ENCODE measurements at regions not wholly inside any gene's neighbourhood (a gene's known extent, or its start where the extent isn't known, plus 50 kb on each side); places are given as distances from the start of the nearest gene placed in this dataset.
A peak's percentile ranks its signal among the peaks of the same experiment; 100 is the strongest.

GRCh38 chr6:53744321-53744720, 50.5 kb upstream of the LRRC1 start:
- no peak overlapping the region for H3K4me3 Mint-ChIP-seq
- ChIA-PET POLR2A (no interaction called here), CTCF (interaction anchor here (0.6 to 2.2 kb wide), 4 partner anchors 9 to 30 kb away, joined by 3 to 14 read pairs (median 4); no protein-coding TSS in a partner anchor)
- H3K36me3 Mint-ChIP-seq (ENCODE audit: low read depth), result no peaks in the 10 kb centered on the region
- no peak for DNase-seq
- no peak for ATAC-seq
- H3K27me3 Mint-ChIP-seq (ENCODE audit: low read depth), result no peaks in the 10 kb centered on the region
- peaks cover 13% of the 10 kb centered on the region for H3K4me1 Mint-ChIP-seq (ENCODE audit: low read depth)
- H3K27ac Mint-ChIP-seq, result no peak overlapping the region
- no peaks in the 10 kb centered on the region for H3K9me3 Mint-ChIP-seq (ENCODE audit: insufficient read depth)

DNA sequence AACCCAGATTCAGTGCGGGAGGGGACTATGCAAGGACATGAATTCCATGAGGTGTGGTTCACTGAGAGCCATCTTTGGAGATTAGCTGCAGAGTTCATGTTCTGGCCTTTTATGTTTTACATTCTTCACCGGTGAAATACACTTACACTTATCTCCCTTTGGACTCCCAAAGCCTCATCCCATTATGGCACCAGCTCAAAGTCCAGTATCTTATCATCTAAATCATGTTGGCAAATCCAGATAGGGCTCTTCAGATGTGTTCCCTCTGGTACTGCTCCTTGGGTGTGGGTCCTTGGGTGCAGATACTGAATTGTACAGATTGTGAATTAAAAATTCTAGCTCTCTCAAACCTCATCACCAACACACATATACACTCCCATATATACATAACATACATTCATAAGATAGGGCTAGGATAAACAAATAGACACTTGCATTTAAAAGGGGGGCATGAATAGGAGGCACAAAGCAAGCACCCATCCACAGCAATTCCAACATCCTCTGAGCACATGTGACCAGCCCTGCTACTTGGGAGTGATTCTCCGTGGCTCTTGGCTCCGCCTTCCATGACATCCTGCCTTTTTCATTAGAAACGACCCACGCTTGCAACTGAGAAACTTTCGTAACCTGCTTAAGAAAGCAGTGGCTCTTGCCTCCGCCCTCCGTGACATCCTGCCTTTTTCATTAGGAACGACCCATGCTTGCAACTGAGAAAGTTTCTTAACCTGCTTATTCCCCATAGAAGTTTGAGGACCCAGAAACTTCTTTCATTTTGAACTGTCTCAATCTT, 53.6 kb upstream of the LRRC1 start:
- Mint-ChIP-seq H3K27ac (peak overlapping the region; percentile 75), H3K9me3 (ENCODE audit: insufficient read depth) (no peaks in the 10 kb centered on the region), H3K36me3 (ENCODE audit: low read depth) (no peaks in the 10 kb centered on the region), H3K4me1 (ENCODE audit: low read depth) (peaks cover 23% of the 10 kb centered on the region), H3K27me3 (ENCODE audit: low read depth) (no peaks in the 10 kb centered on the region), H3K4me3 (peak overlapping the region; percentile 56)
- DNase-seq (peak; percentile 42), ATAC-seq (peak; percentile 86)
- POLR2A ChIA-PET, result interaction anchor here (1.0 kb wide), 1 partner anchor 54 kb away, joined by 4 read pairs; the partner anchor contains the start of gene LRRC1
- CTCF ChIA-PET, result interaction anchor here (1.0 to 2.5 kb wide), 5 partner anchors 12 to 255 kb away, joined by 3 to 20 read pairs (median 7); partner anchors contain the start of gene LRRC1

GRCh38 chr6:53737746-53738145, 57.1 kb upstream of the LRRC1 start:
- DNase-seq, result no peak
- ChIA-PET POLR2A (no interaction called here), CTCF (interaction anchor here (2.1 to 5.3 kb wide), 3 partner anchors 10 to 19 kb away, joined by 17 to 48 read pairs (median 41); no protein-coding TSS in a partner anchor)
- no peak for ATAC-seq
- Mint-ChIP-seq H3K9me3 (ENCODE audit: insufficient read depth) (peaks cover 14% of the 10 kb centered on the region), H3K36me3 (ENCODE audit: low read depth) (peaks cover 11% of the 10 kb centered on the region), H3K27me3 (ENCODE audit: low read depth) (no peaks in the 10 kb centered on the region), H3K27ac (no peak overlapping the region), H3K4me1 (ENCODE audit: low read depth) (peaks cover 54% of the 10 kb centered on the region), H3K4me3 (no peak overlapping the region)

- Mint-ChIP-seq H3K4me1 (ENCODE audit: low read depth) (peaks cover 58% of the 10 kb centered on the region), H3K27ac (peak overlapping the region; percentile 79), H3K4me3 (peak overlapping the region; percentile 43), H3K36me3 (ENCODE audit: low read depth) (peaks cover 13% of the 10 kb centered on the region), H3K27me3 (ENCODE audit: low read depth) (no peaks in the 10 kb centered on the region), H3K9me3 (ENCODE audit: insufficient read depth) (peaks cover 14% of the 10 kb centered on the region)
- DNase-seq (peak; percentile 74), ATAC-seq (peak; percentile 90)
- POLR2A ChIA-PET, result no interaction called here
- CTCF ChIA-PET, result interaction anchor here (0.8 to 5.3 kb wide), 7 partner anchors 8 to 220 kb away, joined by 3 to 48 read pairs (median 11); partner anchors contain the start of gene LRRC1
These were observed 58.9 kb upstream of the LRRC1 start for GRCh38 chr6:53735896-53736295.

DNA sequence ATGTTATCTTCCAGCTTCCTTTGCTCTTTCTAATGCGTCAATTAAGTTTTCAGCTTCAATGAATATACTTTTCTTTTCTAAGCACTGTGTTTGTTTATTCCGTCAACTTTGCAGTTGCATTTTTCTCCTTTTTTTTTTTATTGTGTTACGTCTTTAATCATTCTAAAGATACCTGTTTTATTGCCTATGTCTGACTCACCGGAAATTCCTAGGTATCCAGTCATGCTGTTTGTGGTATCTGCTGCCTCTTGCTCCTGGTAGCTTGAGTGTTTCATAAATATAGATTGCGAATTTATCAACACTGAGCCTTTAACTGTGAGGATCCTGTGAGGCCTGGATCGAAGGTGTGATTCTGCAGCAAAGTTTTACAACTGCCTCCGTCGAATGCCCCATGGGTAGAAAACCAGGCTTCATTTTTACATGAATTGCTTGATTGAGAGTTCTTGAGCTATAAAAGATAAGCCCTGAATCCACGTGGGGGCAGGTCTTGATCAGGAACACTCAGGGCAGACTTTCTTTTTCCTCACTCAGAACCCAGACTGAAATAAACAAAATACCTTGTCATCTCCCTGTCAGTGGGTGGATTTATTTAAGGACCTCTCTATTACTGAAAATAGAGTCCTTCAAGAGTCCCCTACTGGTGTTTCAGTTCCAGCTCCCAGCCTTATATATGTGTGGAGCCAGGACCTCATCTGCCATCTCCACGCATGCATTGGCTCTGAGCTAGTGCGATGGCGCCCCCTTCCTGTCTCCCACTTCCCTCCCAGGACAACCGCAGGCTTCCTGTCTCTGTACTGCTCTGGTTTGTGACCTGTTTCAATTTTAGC, 60.1 kb upstream of the LRRC1 start:
- peak; percentile 59 for ATAC-seq
- DNase-seq, result peak; percentile 67
- peak overlapping the region; percentile 58 for H3K27ac Mint-ChIP-seq
- peaks cover 13% of the 10 kb centered on the region for H3K36me3 Mint-ChIP-seq (ENCODE audit: low read depth)
- ChIA-PET CTCF (interaction anchor here (1.0 to 5.3 kb wide), 12 partner anchors 10 to 241 kb away, joined by 3 to 48 read pairs (median 6); partner anchors contain the start of gene LRRC1), POLR2A (interaction anchor here (0.6 kb wide), 1 partner anchor 94 kb away, joined by 3 read pairs; no protein-coding TSS in a partner anchor)
- H3K4me1 Mint-ChIP-seq (ENCODE audit: low read depth), result peaks cover 59% of the 10 kb centered on the region
- peaks cover 14% of the 10 kb centered on the region for H3K9me3 Mint-ChIP-seq (ENCODE audit: insufficient read depth)
- peak overlapping the region; percentile 43 for H3K4me3 Mint-ChIP-seq
- H3K27me3 Mint-ChIP-seq (ENCODE audit: low read depth), result no peaks in the 10 kb centered on the region

DNA sequence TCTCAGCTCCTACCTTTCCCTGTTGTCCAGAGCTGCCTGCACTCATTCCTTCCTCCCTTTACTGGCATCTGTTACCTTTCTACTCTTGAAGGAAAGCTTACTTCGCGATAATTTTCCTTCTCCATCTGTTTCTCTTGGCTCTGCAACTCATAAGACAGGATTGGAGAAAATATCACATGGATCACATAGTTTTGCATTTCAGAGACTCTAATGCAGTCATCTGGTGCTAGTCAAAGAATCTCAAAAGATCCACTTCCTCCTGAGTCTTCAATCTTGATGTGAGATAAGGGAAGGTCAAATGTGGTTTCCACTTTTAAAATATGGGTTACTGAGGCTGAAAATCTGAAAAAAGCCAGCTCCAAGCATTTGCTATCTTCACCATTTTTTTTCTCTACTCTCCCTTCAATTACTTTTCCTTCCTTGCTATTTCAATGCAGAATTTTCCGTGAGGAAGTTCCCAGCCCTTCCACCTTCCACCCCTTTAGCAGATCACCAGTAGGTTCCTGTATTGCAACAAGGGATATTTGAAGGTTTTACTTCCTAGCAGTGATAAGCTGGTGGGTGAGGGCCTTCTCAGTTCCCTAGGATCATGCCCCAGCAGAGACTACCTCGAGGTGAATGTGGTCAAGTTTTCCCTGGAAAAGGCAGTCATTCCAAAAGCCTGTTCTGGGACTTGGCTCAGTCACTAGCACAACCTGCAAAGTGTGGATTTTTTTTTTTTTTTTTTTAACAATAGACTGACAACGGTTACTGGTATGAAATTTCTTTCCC, 62.8 kb upstream of the LRRC1 start:
- CTCF ChIA-PET, result interaction anchor here (0.6 to 9.7 kb wide), 7 partner anchors 10 to 238 kb away, joined by 3 to 174 read pairs (median 3); partner anchors contain the start of gene LRRC1
- peaks cover 63% of the 10 kb centered on the region for H3K4me1 Mint-ChIP-seq (ENCODE audit: low read depth)
- H3K27me3 Mint-ChIP-seq (ENCODE audit: low read depth), result peaks cover 2% of the 10 kb centered on the region
- H3K36me3 Mint-ChIP-seq (ENCODE audit: low read depth), result peaks cover 13% of the 10 kb centered on the region
- ATAC-seq, result no peak
- no peak for DNase-seq
- H3K4me3 Mint-ChIP-seq, result peak overlapping the region; percentile 3
- POLR2A ChIA-PET, result interaction anchor here (0.6 kb wide), 1 partner anchor 20 kb away, joined by 3 read pairs; no protein-coding TSS in a partner anchor
- H3K27ac Mint-ChIP-seq, result peak overlapping the region; percentile 12
- peaks cover 14% of the 10 kb centered on the region for H3K9me3 Mint-ChIP-seq (ENCODE audit: insufficient read depth)

DNA sequence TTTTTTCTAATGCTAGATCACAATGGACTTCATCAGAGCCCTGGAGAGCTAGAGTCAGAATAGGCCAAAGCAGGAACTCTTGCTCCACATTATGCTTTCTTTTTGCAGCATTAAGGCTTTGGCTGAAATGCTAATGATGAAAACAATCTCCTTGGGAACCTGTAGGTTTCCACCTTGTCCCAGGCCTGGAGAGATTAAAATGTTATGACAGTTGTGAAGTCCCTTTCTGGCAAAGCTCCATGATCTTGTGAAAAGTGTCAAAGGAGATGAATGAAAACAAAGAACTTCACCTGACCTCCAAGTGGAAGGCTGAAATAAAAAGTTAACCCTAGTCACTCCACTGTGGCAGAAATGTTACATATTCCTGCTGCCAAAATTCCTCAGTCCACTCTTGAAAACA, 64.0 kb upstream of the LRRC1 start:
- H3K27ac Mint-ChIP-seq, result no peak overlapping the region
- no peak overlapping the region for H3K4me3 Mint-ChIP-seq

DNA sequence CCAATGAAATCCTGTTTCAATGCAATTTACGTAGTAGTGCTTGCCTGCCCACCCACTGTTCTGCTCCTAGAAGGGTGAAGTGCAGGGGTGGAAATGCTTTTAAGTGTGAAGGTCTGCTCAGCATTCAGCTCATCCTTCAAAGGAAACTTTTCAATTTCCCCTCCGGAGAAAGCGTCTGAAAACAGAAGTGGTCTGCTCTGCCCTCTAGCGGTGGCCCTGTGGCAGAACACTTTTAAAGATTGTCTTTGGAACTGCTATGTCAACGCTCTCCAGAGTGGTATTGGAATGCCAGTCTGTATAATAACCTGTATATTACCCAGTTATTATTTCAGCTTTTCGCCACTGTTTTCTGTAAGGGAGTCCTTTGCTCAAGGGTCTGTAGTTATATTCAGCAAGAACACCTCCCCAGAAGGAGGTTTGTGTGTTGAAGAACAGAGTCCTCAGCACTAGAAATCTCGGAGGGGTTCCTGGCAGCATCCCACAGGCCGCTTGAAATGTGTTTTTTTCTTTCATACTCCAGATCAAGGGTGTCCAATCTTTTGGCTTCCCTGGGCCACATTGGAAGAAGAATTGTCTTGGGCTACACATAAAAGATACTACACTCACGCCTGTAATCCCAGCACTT, 63.1 kb upstream of the KLHL31 start:
- Mint-ChIP-seq H3K27me3 (ENCODE audit: low read depth) (peaks cover 18% of the 10 kb centered on the region), H3K36me3 (ENCODE audit: low read depth) (peaks cover 5% of the 10 kb centered on the region), H3K4me1 (ENCODE audit: low read depth) (peaks cover 37% of the 10 kb centered on the region), H3K9me3 (ENCODE audit: insufficient read depth) (peaks cover 4% of the 10 kb centered on the region), H3K27ac (no peak overlapping the region), H3K4me3 (no peak overlapping the region)
- POLR2A ChIA-PET, result no interaction called here
- CTCF ChIA-PET, result interaction anchor here (0.6 to 9.7 kb wide), 74 partner anchors 9 to 663 kb away, joined by 3 to 174 read pairs (median 4); partner anchors contain the start of genes FBXO9, GCLC and LRRC1
- ATAC-seq (peak; percentile 57), DNase-seq (peak; percentile 76)

More for the DNA sequence above, 64.0 kb upstream of the LRRC1 start:
- H3K9me3 Mint-ChIP-seq (ENCODE audit: insufficient read depth), result peaks cover 14% of the 10 kb centered on the region
- no peak for ATAC-seq
- peaks cover 3% of the 10 kb centered on the region for H3K27me3 Mint-ChIP-seq (ENCODE audit: low read depth)
- peaks cover 57% of the 10 kb centered on the region for H3K4me1 Mint-ChIP-seq (ENCODE audit: low read depth)
- CTCF ChIA-PET, result interaction anchor here (0.7 to 9.7 kb wide), 8 partner anchors 9 to 236 kb away, joined by 3 to 174 read pairs (median 14); partner anchors contain the start of gene LRRC1
- no peak for DNase-seq
- H3K36me3 Mint-ChIP-seq (ENCODE audit: low read depth), result peaks cover 13% of the 10 kb centered on the region
- POLR2A ChIA-PET, result no interaction called here

GRCh38 chr6:53727748-53728147, 62.2 kb upstream of the KLHL31 start:
- no peaks in the 10 kb centered on the region for H3K9me3 Mint-ChIP-seq (ENCODE audit: insufficient read depth)
- CTCF ChIA-PET, result interaction anchor here (0.7 to 9.7 kb wide), 50 partner anchors 8 to 662 kb away, joined by 3 to 174 read pairs (median 4); partner anchors contain the start of genes FBXO9, GCLC and LRRC1
- H3K36me3 Mint-ChIP-seq (ENCODE audit: low read depth), result peaks cover 2% of the 10 kb centered on the region
- POLR2A ChIA-PET, result no interaction called here
- H3K4me1 Mint-ChIP-seq (ENCODE audit: low read depth), result peaks cover 31% of the 10 kb centered on the region
- H3K4me3 Mint-ChIP-seq, result no peak overlapping the region
- H3K27me3 Mint-ChIP-seq (ENCODE audit: low read depth), result peaks cover 23% of the 10 kb centered on the region
- H3K27ac Mint-ChIP-seq, result no peak overlapping the region
- no peak for ATAC-seq
- no peak for DNase-seq

GRCh38 chr6:53725791-53726575, 60.4 kb upstream of the KLHL31 start:
- Mint-ChIP-seq H3K27ac (no peak overlapping the region), H3K27me3 (ENCODE audit: low read depth) (peaks cover 27% of the 10 kb centered on the region), H3K36me3 (ENCODE audit: low read depth) (no peaks in the 10 kb centered on the region), H3K4me3 (no peak overlapping the region), H3K9me3 (ENCODE audit: insufficient read depth) (no peaks in the 10 kb centered on the region), H3K4me1 (ENCODE audit: low read depth) (peaks cover 16% of the 10 kb centered on the region)
- DNase-seq, result peak; percentile 81
- ChIA-PET CTCF (interaction anchor here (0.6 to 9.7 kb wide), 27 partner anchors 7 to 232 kb away, joined by 3 to 174 read pairs (median 4); partner anchors contain the start of gene GCLC), POLR2A (no interaction called here)
- ATAC-seq, result peak; percentile 89
